SK-N-MC (cell line): ENCODE measurements at regions not wholly inside any gene's neighbourhood (a gene's known extent, or its start where the extent isn't known, plus 50 kb on each side); places are given as distances from the start of the nearest gene placed in this dataset.

ENCODE experiments used
- EZH2 ChIP-seq: fragments of 200-600 bp; sonication (generic); IDR thresholded peaks from one replicate; pipeline ENCODE4 v1.6.1; 2017; ENCODE audit warnings: antibody characterized with exemption
- FOXP2 ChIP-seq: optimal IDR thresholded peaks from 2 replicates; pipeline ENCODE3; 2011; ENCODE audit warnings: mild to moderate bottlenecking, moderate library complexity; ENCODE audit not compliant: insufficient read depth; ENCODE audit errors: extremely low read length, control extremely low read depth
- POLR2AphosphoS5 ChIP-seq: IDR thresholded peaks from 2 replicates; pipeline ENCODE4 v1.6.1; 2012; ENCODE audit warnings: mild to moderate bottlenecking, low read depth, low read length, borderline replicate concordance

- TF ChIP-seq EZH2 (no peak), POLR2AphosphoS5 (no peak), FOXP2 (no peak)
These were observed 241.5 kb upstream of the LHX5 start for GRCh38 chr12:113713156-113713555.
